ENCODE measurements at regions not wholly inside any gene's neighbourhood (a gene's known extent, or its start where the extent isn't known, plus 50 kb on each side); places are given as distances from the start of the nearest gene placed in this dataset.

DNA sequence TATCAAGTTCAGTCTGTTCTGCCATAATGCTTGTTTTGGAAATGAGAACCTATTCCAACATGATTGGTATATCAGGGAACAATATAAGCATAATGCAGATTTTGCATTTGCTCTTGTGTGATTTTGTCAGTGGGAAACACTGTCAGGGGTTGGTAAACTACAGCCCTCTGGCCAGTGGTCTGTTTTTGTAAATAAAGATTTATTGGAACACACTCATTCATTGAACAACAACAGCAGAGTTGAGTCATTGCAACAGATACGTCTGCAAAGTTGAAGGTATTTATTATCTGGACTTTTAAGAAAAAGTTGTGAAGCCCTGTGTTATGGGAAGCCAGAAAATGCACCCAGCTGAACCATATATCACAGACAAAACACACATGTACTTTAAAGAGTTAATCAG lies 83.1 kb downstream of the MCFD2 start:
- POLR2A ChIA-PET, result no interaction called here
- RAD21 ChIA-PET (ENCODE audit: low non-redundant PET in 1 of 2, low total read pairs in 2 of 2, uncharacterized antibody in 2 of 2, unreplicated experiment in 2 of 2), result no interaction called here
- DNase-seq (ENCODE audit: low read depth, low spot score) (no peak), ATAC-seq (no peak)
- no peaks in the 10 kb centered on the region for H3K27me3 ChIP-seq (ENCODE audit: insufficient read depth, low read length)
- H3K36me3 ChIP-seq (ENCODE audit: control insufficient read depth in 1 of 2, insufficient read depth in 2 of 2, low read length in 2 of 2), result no peaks in the 10 kb centered on the region
- peaks cover 0 to 10% of the 10 kb centered on the region in 2 experiments; a peak in 2 of 4 replicates for H3K4me1 ChIP-seq (ENCODE audit: control insufficient read depth in 1 of 2, insufficient read depth in 2 of 2, low read length in 2 of 2)
- no peak overlapping the region for H3K4me3 ChIP-seq (replicated peaks in 1 of 2; ENCODE audit: low read depth in 1 of 2, low read length in 2 of 2)
- H3K79me2 ChIP-seq (ENCODE audit: insufficient read depth, low read length), result no peaks in the 10 kb centered on the region
- no TSS peak for BruUV-seq (replicated peaks)
- H3K9me2 ChIP-seq (ENCODE audit: insufficient read depth), result no peaks in the 10 kb centered on the region
- no peaks in the 10 kb centered on the region for H4K20me1 ChIP-seq (ENCODE audit: insufficient read depth)
- intact Hi-C loops (cut with micrococcal nuclease), result no loop called here
- H3K9ac ChIP-seq (ENCODE audit: low read length), result no peak overlapping the region
- CTCF ChIA-PET, result no interaction called here
- no peak overlapping the region for H3K4me2 ChIP-seq (ENCODE audit: low read length)
- H2AFZ ChIP-seq (ENCODE audit: low read depth, low read length, poor library complexity, severe bottlenecking), result no peak overlapping the region
- TF ChIP-seq EZH2phosphoT487 (IDR thresholded peaks at IDR 0.05; ENCODE audit: borderline replicate concordance) (no peak), CEBPB (IDR thresholded peaks at IDR 0.05; ENCODE audit: low read depth) (no peak), EZH2 (IDR thresholded peaks at IDR 0.05) (no peak), SRF (IDR thresholded peaks at IDR 0.05; ENCODE audit: low read depth) (no peak), SIN3A (IDR thresholded peaks at IDR 0.05; ENCODE audit: low read depth) (no peak), SP1 (IDR thresholded peaks at IDR 0.05; ENCODE audit: low read depth) (no peak), ZFX (IDR thresholded peaks at IDR 0.05) (no peak), POLR2AphosphoS5 (IDR thresholded peaks at IDR 0.05; ENCODE audit: low read depth, low read length) (no peak), FOSL1 (IDR thresholded peaks at IDR 0.05; ENCODE audit: low read depth) (no peak), ELF1 (IDR thresholded peaks at IDR 0.05; ENCODE audit: borderline replicate concordance, low read depth) (no peak), RAD21 (IDR thresholded peaks at IDR 0.05; ENCODE audit: low read depth) (no peak), JUND (IDR thresholded peaks at IDR 0.05) (no peak)
- TF ChIP-seq, protein P1, sequence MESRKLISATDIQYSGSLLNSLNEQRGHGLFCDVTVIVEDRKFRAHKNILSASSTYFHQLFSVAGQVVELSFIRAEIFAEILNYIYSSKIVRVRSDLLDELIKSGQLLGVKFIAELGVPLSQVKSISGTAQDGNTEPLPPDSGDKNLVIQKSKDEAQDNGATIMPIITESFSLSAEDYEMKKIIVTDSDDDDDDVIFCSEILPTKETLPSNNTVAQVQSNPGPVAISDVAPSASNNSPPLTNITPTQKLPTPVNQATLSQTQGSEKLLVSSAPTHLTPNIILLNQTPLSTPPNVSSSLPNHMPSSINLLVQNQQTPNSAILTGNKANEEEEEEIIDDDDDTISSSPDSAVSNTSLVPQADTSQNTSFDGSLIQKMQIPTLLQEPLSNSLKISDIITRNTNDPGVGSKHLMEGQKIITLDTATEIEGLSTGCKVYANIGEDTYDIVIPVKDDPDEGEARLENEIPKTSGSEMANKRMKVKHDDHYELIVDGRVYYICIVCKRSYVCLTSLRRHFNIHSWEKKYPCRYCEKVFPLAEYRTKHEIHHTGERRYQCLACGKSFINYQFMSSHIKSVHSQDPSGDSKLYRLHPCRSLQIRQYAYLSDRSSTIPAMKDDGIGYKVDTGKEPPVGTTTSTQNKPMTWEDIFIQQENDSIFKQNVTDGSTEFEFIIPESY (IDR thresholded peaks at IDR 0.05; ENCODE audit: extremely low read depth, insufficient replicate concordance, low read length), result no peak
- TF ChIP-seq, protein P2, sequence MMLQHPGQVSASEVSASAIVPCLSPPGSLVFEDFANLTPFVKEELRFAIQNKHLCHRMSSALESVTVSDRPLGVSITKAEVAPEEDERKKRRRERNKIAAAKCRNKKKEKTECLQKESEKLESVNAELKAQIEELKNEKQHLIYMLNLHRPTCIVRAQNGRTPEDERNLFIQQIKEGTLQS (IDR thresholded peaks at IDR 0.05), result no peak
- TF ChIP-seq, protein P3, sequence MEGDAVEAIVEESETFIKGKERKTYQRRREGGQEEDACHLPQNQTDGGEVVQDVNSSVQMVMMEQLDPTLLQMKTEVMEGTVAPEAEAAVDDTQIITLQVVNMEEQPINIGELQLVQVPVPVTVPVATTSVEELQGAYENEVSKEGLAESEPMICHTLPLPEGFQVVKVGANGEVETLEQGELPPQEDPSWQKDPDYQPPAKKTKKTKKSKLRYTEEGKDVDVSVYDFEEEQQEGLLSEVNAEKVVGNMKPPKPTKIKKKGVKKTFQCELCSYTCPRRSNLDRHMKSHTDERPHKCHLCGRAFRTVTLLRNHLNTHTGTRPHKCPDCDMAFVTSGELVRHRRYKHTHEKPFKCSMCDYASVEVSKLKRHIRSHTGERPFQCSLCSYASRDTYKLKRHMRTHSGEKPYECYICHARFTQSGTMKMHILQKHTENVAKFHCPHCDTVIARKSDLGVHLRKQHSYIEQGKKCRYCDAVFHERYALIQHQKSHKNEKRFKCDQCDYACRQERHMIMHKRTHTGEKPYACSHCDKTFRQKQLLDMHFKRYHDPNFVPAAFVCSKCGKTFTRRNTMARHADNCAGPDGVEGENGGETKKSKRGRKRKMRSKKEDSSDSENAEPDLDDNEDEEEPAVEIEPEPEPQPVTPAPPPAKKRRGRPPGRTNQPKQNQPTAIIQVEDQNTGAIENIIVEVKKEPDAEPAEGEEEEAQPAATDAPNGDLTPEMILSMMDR (IDR thresholded peaks at IDR 0.05 in 2 of 3, conservative IDR thresholded peaks at IDR 0.05 in 1 of 3; ENCODE audit: borderline replicate concordance in 1 of 3, insufficient read depth in 1 of 3, low read depth in 2 of 3, low read length in 2 of 3), result no peak
- no peaks in the 10 kb centered on the region for H3K9me3 ChIP-seq (ENCODE audit: control insufficient read depth in 1 of 2, insufficient read depth in 1 of 2, low read depth in 1 of 2, low read length in 2 of 2)
- H3K27ac ChIP-seq (ENCODE audit: low read depth, low read length), result no peak overlapping the region
